NOMO-1 treated with DMSO at 0.1 percent for 48 hours (cell line): ENCODE measurements at regions not wholly inside any gene's neighbourhood (a gene's known extent, or its start where the extent isn't known, plus 50 kb on each side); places are given as distances from the start of the nearest gene placed in this dataset.
"Not testable (repeated sequence)": the region's sequence is repeated elsewhere in the genome, so short reads cannot be mapped to it uniquely, and the experiment has no call there.

ENCODE experiments used
- DNase-seq: peaks from one replicate; lab custom pipeline; 2025; ENCODE audit not compliant: unreplicated experiment; lab: John Stamatoyannopoulos, UW

DNA sequence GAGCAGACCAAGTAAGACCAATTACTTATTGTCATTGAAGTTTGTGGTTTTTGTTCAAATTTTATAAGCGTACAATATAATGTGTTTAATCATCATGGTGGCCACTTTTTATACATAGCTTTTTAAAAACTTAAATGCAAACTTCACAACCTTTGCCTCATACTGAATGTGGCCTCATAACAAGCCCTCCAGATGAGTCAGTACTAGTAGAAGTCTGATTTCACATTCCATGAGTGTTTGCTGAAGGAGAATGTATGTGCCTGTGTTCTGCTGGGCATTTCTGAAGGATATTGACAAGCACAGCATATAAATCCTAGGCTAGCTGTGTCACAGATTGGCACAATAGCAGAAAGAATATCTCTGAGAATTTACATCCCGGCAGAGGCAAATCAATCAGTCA, 506.4 kb downstream of the TUBA3C start:
- not testable (repeated sequence) for DNase-seq

DNA sequence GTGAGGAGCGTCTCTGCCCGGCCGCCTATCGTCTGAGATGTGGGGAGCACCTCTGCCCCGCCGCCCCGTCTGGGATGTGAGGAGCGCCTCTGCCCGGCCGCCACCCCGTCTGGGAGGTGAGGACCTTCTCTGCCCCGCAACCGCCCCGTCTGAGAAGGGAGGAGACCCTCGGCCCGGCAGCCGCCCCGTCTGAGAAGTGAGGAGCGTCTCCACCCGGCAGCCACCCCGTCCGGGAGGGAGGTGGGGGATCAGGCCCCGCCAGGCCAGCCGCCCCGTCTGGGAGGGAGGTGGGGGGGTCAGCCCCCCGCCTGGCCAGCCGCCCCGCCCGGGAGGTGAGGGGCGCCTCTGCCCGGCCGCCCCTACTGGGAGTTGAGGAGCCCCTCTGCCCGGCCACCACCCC, 507.8 kb downstream of the TUBA3C start:
- DNase-seq: not testable (repeated sequence)

DNA sequence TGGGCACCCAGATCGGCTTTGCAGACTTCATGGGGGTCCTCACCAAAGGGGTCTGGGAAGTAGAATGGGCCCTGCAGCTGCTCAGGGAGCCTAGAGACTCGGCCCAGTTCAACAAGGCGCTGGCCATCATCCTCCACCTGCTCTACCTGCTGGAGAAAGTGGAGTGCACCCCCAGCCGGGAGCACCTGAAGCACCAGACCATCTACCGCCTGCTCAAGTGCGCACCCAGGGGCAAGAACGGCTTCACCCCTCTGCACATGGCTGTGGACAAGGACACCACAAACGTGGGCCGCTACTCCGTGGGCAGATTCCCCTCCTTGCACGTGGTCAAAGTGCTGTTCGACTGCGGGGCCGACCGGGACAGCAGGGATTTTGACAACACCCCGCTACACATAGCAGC, 515.0 kb downstream of the TUBA3C start:
- DNase-seq: not testable (repeated sequence)

DNA sequence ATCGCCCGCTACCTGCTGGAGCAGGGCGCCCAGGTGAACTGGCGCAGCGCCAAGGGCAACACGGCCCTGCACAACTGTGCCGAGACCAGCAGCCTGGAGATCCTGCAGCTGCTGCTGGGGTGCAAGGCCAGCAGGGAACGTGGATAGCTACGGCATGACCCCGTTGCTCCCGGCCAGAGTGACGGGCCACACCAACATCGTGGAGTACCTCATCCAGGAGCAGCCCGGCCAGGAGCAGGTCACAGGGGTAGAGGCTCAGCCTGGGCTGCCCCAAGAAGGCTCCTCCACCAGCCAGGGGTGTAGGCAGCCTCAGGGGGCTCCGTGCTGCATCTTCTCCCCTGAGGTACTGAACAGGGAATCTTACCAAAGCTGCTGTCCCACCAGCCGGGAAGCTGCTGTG, 515.9 kb downstream of the TUBA3C start:
- not testable (repeated sequence) for DNase-seq

DNA sequence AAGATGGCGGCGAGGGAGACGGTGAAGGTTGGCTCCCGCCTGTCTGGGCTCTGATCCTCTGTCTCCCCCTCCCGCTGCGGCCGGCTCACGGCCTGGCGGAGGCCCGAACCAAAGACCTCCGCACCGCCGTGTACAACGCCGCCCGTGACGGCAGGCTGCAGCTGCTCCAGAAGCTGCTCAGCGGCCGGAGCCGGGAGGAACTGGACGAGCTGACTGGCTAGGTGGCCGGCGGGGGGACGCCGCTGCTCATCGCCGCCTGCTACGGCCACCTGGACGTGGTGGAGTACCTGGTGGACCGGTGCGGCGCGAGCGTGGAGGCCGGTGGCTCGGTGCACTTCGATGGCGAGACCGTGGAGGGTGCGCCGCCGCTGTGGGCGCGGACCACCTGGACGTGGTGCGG, 516.5 kb downstream of the TUBA3C start:
- DNase-seq: not testable (repeated sequence)

DNA sequence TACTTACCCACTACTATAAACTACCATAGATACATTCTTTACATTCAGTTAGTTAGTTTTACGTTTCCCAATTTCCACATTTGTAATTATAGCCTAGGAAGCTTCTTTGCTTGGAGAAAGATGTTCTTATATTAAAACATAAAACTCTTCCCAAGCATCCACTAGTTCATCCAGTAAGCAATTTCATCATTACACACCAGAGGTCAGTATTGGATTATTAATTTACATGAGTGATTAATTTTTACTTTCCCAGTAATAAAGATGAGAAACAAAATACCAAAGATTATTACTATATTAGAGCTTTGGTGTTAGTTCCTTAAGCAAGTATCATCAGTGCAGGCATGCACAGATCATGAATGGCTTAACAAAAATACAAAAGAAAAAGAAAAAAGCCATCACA, 518.4 kb downstream of the TUBA3C start:
- DNase-seq: not testable (repeated sequence)

DNA sequence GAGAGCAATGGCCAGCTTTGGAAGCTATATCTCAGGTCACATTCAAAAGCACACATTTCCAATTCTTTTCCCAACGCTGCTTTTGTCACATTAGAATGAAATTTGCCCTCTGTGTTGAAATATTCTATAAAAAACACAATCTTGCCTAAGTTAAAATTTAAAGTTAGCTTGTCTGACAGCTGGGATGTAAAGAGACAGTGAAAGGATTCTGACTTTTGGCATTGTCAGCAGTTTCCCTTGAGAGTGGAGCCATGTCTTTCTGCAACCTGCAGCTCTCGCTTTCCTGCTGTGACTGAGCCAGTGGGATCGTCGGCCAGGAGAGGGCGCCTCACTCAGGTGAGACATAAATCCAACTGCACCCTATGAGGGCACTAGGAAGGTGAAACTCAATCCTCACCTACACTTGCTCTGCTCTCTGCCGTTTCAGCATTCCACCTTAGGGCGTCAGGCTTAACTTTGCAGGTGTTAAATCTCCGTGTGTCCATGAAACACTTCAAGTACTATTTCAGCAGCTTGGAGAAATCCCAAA, 537.9 kb downstream of the TUBA3C start:
- DNase-seq: not testable (repeated sequence)

DNA sequence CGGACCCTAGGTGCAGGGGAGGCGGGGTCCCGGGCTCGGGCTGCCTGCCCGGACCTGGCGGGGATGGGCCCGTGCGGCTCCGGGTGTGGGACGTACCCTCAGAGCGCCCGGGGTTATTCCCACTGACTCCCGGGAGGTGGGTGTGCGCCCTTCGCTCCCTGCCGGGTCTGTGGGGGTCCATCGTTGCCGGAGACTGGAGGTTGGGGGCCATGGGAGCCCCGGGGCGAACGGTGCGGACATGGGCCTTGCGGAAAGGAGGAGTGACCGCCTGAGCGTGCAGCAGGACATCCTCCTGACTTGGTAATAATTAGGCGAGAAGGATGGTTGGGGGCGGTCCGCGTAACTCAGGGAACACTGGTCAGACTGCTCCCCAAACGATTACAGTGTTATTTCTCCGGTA, 552.7 kb downstream of the TUBA3C start:
- not testable (repeated sequence) for DNase-seq

DNA sequence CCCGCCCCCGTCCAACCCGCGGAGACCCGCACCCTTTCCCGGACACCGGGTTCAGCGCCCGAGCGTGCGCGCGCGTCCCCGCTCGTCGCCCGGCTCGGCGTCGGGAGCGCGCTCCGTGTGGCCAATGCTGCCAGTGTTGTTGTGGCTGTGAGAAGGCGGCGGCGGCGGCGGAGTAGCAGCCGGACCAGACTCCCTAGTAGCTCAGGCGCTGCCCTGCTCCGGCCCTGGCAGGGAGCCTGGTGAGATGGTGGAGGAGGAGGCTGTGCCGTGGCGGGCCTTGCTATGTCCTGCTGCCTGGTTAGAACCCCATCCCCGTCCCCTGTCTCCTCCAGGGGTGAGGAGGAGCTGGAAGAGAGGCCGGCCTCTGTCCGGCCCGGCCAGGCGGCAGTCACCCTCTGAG, 553.2 kb downstream of the TUBA3C start:
- DNase-seq: no peak

DNA sequence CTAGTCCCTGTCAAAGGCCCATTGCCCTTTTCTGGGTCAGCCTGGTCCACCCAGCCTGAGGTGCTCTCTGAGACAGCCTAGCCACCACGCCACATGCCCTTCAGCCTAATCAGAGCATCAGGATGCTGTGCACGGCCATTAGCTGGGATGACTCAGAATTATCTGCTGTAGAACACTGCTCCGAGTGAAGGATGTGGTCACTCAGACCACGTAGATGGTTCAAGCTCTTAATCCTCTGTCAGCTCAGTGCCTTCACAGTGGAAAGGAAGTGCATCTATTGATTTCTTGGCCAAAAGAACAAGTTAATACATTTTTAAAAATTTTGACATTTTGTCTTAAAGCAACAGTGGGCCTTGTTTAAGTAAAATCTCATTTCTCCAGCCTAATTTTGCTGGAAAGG, 557.6 kb downstream of the TUBA3C start:
- not testable (repeated sequence) for DNase-seq

DNA sequence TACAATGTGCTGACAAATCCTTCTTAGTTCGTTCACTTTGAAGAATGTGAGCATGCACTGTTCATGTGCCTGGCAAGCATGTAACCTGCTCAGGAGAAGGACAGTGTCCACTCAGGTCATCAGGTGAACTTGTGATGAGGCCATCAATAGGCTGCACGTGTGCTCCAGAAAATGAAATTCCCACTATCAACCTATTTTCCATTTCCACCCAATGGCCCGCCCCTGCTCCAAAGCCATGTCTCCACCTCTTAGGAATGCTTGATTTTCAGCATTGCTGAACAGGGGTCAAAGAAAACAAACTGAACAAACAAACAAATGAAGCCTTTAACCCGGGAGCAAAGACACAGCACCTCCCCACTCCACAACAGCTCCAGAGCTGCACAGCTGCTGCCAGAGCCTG, 563.2 kb downstream of the TUBA3C start:
- not testable (repeated sequence) for DNase-seq

DNA sequence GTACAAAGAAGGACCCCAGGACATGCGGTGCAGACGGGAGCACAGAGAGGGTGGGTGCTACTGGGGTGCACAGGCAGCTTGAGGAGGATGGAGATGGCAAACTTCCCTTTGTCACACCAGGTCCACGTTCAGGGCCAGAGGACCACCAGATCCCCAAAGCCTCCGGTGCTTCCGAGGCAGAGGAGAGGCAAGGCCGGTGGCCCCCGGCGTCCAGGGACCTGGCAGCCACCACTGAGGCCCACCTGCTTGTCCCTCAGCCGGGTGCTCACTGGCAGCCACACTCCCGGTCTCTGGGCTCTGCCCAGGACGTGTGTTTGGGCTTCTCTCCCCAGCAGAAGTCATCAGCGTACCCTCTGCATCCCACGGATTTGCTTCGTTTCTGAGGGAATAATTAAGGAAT, 571.1 kb downstream of the TUBA3C start:
- not testable (repeated sequence) for DNase-seq

DNA sequence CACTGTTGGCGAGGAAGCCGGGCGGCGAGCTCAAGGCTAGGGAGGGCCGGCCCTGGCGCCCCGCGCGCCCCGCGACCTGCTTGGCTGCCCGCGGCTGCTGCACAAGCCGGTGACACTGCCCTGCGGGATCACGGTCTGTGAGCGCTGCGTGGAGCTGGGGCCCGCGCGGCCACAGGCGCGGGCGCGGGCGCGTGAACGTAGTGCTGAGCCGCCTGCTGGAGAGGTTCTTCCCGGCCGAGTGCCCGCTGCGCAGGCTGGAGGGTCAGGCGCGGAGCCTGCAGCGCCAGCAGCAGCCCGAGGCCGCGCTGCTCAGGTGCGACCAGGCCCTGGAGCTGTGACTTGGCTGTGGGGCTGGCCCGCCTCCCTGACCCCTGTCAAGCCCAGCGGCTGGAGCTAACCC, 572.3 kb downstream of the TUBA3C start:
- DNase-seq: not testable (repeated sequence)

DNA sequence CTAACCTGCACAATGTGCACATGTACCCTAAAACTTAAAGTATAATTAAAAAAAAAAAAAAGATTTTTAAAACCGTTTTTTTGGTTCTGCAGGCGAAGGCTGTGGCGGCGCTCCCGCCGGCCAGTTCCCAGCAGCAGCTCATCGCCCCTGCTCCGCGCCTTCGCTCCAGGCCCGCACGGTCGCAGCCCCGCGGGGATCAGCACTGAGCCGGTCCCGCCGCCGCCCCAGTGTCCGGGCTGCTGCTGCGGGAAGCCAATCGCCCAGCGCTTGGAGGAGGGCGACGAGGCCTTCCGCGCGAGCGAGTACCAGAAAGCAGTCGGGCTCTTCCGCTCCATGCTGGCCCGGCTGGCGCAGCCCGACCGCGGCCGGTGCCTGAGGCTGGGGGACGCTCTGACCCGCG, 572.8 kb downstream of the TUBA3C start:
- not testable (repeated sequence) for DNase-seq

DNA sequence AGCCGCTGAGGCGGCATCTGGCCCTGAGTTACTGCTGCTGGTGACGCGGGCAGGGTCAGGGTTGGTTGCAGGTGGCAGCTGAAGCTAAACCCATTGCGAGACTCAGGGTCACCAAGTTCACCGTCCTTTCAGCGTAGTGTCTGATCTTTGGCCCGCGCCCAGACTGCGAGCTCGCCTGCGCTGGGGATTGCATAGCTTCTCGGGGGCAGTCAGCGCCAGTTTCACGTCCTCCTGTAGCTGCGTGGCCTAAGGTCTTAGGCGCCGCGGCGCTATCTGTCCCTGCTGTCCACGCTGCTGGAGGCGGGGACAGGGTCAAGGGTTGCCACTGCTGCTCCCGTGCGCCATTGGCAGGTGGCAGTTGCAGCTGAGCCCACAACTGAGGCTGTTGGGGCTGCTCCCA, 581.3 kb downstream of the TUBA3C start:
- DNase-seq: not testable (repeated sequence)

DNA sequence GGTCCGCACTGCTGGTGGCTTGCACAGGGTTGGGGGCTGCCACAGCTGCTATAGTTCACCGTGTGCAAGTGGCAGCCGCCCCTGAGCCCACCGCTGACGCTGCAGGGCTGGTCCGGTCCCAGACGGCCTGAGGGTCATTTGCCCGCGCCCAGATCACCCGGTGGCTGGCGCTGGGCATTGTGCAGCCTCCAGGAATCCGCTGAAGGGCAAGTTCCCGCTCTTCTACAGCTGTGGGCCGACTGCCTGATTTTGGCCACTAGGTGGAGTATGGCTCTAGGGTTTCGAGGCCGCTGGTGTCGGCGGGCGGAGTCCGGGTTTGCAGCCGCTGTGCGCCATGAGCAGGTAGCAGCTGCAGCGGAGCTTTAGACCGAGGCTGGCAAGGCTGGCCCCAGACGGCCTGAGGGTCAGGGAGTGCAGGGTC, 581.8 kb downstream of the TUBA3C start:
- peak; percentile 3 for DNase-seq

DNA sequence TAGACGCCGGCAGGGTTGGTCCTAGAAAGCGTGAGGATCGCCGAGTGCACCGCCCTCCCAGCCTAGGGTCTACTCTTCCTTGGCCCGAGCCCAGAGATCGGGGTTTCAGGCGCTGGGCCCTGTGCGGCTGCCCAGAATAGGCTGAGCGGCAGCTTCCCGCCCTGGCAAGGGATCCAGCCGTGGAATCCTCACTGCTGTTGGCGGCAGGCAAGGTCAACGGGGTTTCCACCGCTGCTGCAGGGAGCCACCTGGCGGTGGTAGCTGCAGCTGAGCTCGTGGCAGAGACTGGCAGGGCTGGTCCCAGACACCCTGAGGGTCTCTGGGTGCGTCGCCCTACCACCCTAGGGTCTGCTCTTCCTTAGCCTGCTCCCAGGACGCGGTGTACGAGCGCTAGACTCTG, 583.1 kb downstream of the TUBA3C start:
- not testable (repeated sequence) for DNase-seq

DNA sequence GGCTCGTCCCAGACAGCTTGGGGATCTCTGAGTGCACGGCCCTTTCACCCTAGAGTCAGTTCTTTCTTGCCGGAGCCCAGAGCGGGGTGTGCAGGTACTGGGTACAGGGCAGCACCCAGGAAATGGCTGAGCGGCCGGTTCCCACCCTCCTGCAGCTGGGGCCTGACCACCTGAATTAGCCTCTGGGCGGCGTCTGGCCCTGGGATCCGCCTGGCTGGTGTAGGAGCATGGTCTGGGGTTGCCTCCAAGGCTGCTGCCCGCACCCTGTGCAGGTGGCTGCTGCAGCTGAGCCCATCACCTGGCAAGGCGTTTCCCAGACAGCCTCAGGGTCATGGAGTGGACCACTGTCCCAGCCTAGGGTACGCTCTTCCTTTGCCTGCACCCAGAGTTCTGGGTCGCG, 583.7 kb downstream of the TUBA3C start:
- DNase-seq: not testable (repeated sequence)

DNA sequence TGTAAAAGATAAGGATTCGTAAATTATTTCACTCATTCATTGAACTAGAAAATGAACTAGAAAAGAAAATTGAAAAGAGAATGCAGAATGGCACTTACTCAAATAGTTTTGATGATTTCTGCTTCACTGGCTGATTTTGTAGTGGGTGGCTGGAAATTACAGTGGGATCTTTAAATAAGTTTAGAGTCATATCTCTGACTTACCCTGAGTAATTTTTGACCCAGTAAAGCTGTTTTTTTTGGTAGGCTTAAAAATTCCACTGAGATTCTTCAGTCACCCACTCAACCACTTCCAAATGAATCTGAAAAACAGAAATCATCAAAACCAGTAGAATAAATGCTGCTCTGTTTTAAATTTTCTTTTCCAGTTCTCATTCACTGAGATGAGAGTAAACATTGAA, 604.5 kb downstream of the TUBA3C start:
- DNase-seq: not testable (repeated sequence)

DNA sequence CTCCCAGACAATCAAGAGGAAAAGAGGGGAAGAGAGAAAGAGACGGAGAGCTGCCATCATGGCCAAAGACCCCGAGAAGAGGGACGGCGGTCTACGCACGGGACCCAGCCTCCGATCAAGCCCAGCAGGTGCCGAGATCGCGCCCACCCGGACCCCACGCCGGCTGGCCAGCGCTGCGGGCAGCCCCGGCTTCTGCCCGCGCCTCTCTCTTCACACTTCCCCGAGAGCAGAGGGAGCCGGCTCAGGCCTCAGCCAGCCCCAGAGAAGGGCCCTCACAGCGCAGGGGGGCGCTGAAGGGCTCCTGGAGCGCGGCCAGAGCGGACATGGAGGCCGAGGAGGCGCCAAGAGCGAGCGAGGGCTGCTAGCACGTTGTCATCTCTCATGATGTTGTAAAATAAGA, 613.7 kb downstream of the TUBA3C start:
- not testable (repeated sequence) for DNase-seq
